ENCODE measurements at regions not wholly inside any gene's neighbourhood (a gene's known extent, or its start where the extent isn't known, plus 50 kb on each side); places are given as distances from the start of the nearest gene placed in this dataset.

DNA sequence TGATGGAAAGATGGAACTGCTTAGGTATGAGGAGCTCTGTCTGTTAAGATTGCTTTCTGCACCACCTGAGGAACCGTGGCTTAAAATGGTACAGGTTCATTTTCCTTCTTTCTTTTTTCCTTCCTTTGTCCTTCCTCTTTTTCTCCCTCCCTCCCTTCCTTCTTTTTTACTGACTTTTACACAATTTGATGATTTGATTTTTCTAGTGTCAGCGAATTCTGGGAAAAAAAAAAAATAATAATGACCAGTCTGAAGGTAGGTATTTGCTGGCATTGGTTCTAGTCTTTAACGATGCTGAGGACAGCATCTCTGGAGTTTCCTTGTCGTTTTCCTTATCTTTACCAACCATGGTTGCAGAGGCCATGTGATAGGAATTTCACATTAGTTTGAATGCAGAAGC is 613.5 kb downstream of the EDEM1 start:
- TF ChIP-seq CTCF (IDR thresholded peaks at IDR 0.05): no peak
- no peak for TF ChIP-seq POLR2A (IDR thresholded peaks at IDR 0.05)
- no peak for TF ChIP-seq POLR2AphosphoS5 (IDR thresholded peaks at IDR 0.05)
